ENCODE measurements at regions not wholly inside any gene's neighbourhood (a gene's known extent, or its start where the extent isn't known, plus 50 kb on each side); places are given as distances from the start of the nearest gene placed in this dataset.

GRCh38 chr15:31274496-31275330 lies 51.9 kb upstream of the KLF13 start:
- no peak for DNase-seq (ENCODE audit: low spot score)

GRCh38 chr15:31275331-31276262 lies 51.0 kb upstream of the KLF13 start:
- DNase-seq (ENCODE audit: low spot score), result no peak

GRCh38 chr15:31276596-31277298 lies 49.9 kb upstream of the KLF13 start:
- DNase-seq (ENCODE audit: low spot score), result no peak
